Left lobe of liver (tissue), 2 donors: ENCODE measurements at regions not wholly inside any gene's neighbourhood (a gene's known extent, or its start where the extent isn't known, plus 50 kb on each side); places are given as distances from the start of the nearest gene placed in this dataset.

Experiments
- ATAC-seq: fragments of 200-7000 bp; cut with Tn5 transposase; one replicate; pipeline ENCODE4 v1.9.1; 2020; ENCODE audit warnings: mild to moderate bottlenecking, moderate library complexity
- DNase-seq: peaks from one replicate; pipeline ENCODE4 v3.0.0-alpha.2; 2020; ENCODE audit warnings: low spot score
- donor health status: DM: no; HTN: no; CAD: no; lungs with moderate emphysema.
- donor health status: DM: no; HTN: yes; CAD: no.

GRCh38 chr19:29263305-29264135, 50.6 kb upstream of the UQCRFS1 start:
- DNase-seq (no peak), ATAC-seq (peak; percentile 80)

GRCh38 chr19:29264897-29265296, 51.9 kb upstream of the UQCRFS1 start:
- DNase-seq (no peak), ATAC-seq (no peak)

GRCh38 chr19:29265436-29265835, 52.5 kb upstream of the UQCRFS1 start:
- ATAC-seq, result no peak
- DNase-seq, result peak; percentile 14

GRCh38 chr19:29266001-29266400, 53.0 kb upstream of the UQCRFS1 start:
- peak; percentile 27 for DNase-seq
- no peak for ATAC-seq

GRCh38 chr19:29266603-29267002, 53.7 kb upstream of the UQCRFS1 start:
- ATAC-seq, result no peak
- DNase-seq, result peak; percentile 26

- ATAC-seq (no peak), DNase-seq (no peak)
Observed at GRCh38 chr19:29267701-29268100, 54.8 kb upstream of the UQCRFS1 start.

GRCh38 chr19:29268103-29268502, 55.2 kb upstream of the UQCRFS1 start:
- peak; percentile 22 for DNase-seq
- no peak for ATAC-seq

GRCh38 chr19:29268721-29269393, 55.9 kb upstream of the UQCRFS1 start:
- ATAC-seq, result no peak
- peak; percentile 28 for DNase-seq

- no peak for ATAC-seq
Observed at GRCh38 chr19:29269641-29270040, 56.7 kb upstream of the UQCRFS1 start.

GRCh38 chr19:29271341-29271740, 58.4 kb upstream of the UQCRFS1 start:
- no peak for ATAC-seq
- peak; percentile 24 for DNase-seq

More at GRCh38 chr19:29269641-29270040, 56.7 kb upstream of the UQCRFS1 start:
- peak; percentile 30 for DNase-seq

- ATAC-seq (no peak), DNase-seq (peak; percentile 10)
Observed at GRCh38 chr19:29271911-29272310, 59.0 kb upstream of the UQCRFS1 start.

- ATAC-seq, result no peak
- peak; percentile 19 for DNase-seq
Observed at GRCh38 chr19:29273000-29273640, 60.2 kb upstream of the UQCRFS1 start.

GRCh38 chr19:29275266-29275665, 62.3 kb upstream of the UQCRFS1 start:
- no peak for ATAC-seq

GRCh38 chr19:29277102-29277501, 64.2 kb upstream of the UQCRFS1 start:
- ATAC-seq (no peak), DNase-seq (no peak)

More at GRCh38 chr19:29275266-29275665, 62.3 kb upstream of the UQCRFS1 start:
- peak; percentile 8 for DNase-seq

- DNase-seq (no peak), ATAC-seq (no peak)
Observed at GRCh38 chr19:29278716-29279115, 65.8 kb upstream of the UQCRFS1 start.

- DNase-seq (no peak), ATAC-seq (no peak)
Observed at GRCh38 chr19:29283366-29283765, 70.4 kb upstream of the UQCRFS1 start.

GRCh38 chr19:29285187-29285687, 72.3 kb upstream of the UQCRFS1 start:
- DNase-seq, result no peak
- ATAC-seq, result no peak

GRCh38 chr19:29285878-29286277, 72.9 kb upstream of the UQCRFS1 start:
- DNase-seq (no peak), ATAC-seq (no peak)

- no peak for ATAC-seq
- DNase-seq, result no peak
Observed at GRCh38 chr19:29287061-29287460, 74.1 kb upstream of the UQCRFS1 start.

GRCh38 chr19:29288256-29288655, 75.3 kb upstream of the UQCRFS1 start:
- no peak for DNase-seq
- no peak for ATAC-seq

- DNase-seq, result no peak
- no peak for ATAC-seq
Observed at GRCh38 chr19:29289020-29289419, 76.1 kb upstream of the UQCRFS1 start.

GRCh38 chr19:29290853-29291252, 77.9 kb upstream of the UQCRFS1 start:
- ATAC-seq (no peak), DNase-seq (no peak)
